Mesendoderm (in vitro differentiated cells): ENCODE measurements at regions not wholly inside any gene's neighbourhood (a gene's known extent, or its start where the extent isn't known, plus 50 kb on each side); places are given as distances from the start of the nearest gene placed in this dataset.

ENCODE experiments used
- DNase-seq: peaks from one replicate; pipeline ENCODE4 v3.0.0; 2013
- H2AK5ac ChIP-seq: 2 replicates; pipeline ENCODE4 v1.6.1; 2013; ENCODE audit warnings: low read length, inconsistent platforms
- H2BK120ac ChIP-seq: 2 replicates; pipeline ENCODE4 v1.6.1; 2013; ENCODE audit warnings: low read depth, mild to moderate bottlenecking, low read length, moderate library complexity, mixed read lengths
- H2BK15ac ChIP-seq: replicated peaks from 2 replicates; pipeline ENCODE4 v1.6.1; 2013; ENCODE audit warnings: low read depth, mild to moderate bottlenecking, moderate library complexity
- H2BK5ac ChIP-seq: 2 replicates; pipeline ENCODE4 v1.6.1; 2013; ENCODE audit warnings: low read length, inconsistent platforms
- H3K18ac ChIP-seq: 2 replicates; pipeline ENCODE4 v1.6.1; 2013; ENCODE audit warnings: mild to moderate bottlenecking, low read length, mixed read lengths
- H3K23ac ChIP-seq: one replicate; pipeline ENCODE4 v1.6.1; 2013; ENCODE audit warnings: low read length
- H3K27ac ChIP-seq: 2 replicates; pipeline ENCODE4 v1.5.1; 2013; ENCODE audit warnings: low read depth, mild to moderate bottlenecking, inconsistent platforms, low read length, moderate library complexity
- H3K27me3 ChIP-seq: 2 replicates; pipeline ENCODE4 v1.6.1; 2013; ENCODE audit warnings: low read length, control low read depth, mild to moderate bottlenecking, inconsistent platforms; ENCODE audit not compliant: insufficient read depth, poor library complexity
- H3K36me3 ChIP-seq: 2 replicates; pipeline ENCODE4 v1.6.1; 2013; ENCODE audit warnings: low read length, inconsistent platforms; ENCODE audit not compliant: control insufficient read depth, insufficient read depth
- H3K4ac ChIP-seq: one replicate; pipeline ENCODE4 v1.6.1; 2013; ENCODE audit warnings: low read depth, mild to moderate bottlenecking, low read length, moderate library complexity
- H3K4me1 ChIP-seq: 2 replicates; pipeline ENCODE4 v1.6.1; 2013; ENCODE audit warnings: low read depth, low read length, inconsistent platforms; ENCODE audit not compliant: control insufficient read depth
- H3K4me2 ChIP-seq: 2 replicates; pipeline ENCODE4 v1.6.1; 2013; ENCODE audit warnings: low read length
- H3K4me3 ChIP-seq: 2 replicates; pipeline ENCODE4 v1.5.1; 2013; ENCODE audit warnings: mild to moderate bottlenecking, low read length
- H3K56ac ChIP-seq: one replicate; pipeline ENCODE4 v1.6.1; 2013; ENCODE audit warnings: low read length
- H3K79me1 ChIP-seq: 2 replicates; pipeline ENCODE4 v1.6.1; 2013; ENCODE audit warnings: low read length, inconsistent platforms
- H3K79me2 ChIP-seq: 2 replicates; pipeline ENCODE4 v1.6.1; 2013; ENCODE audit warnings: mild to moderate bottlenecking, low read length; ENCODE audit not compliant: control insufficient read depth, insufficient read depth
- H3K9ac ChIP-seq: 2 replicates; pipeline ENCODE4 v1.6.1; 2013; ENCODE audit warnings: low read length, inconsistent platforms
- H4K5ac ChIP-seq: one replicate; pipeline ENCODE4 v1.6.1; 2013; ENCODE audit warnings: low read length
- H4K8ac ChIP-seq: one replicate; pipeline ENCODE4 v1.6.1; 2013; ENCODE audit warnings: low read depth, mild to moderate bottlenecking, control low read depth, low read length, moderate library complexity
- WGBS: extraction: QIAGEN DNeasy Blood & Tissue Kit; methylation state at CpG from one replicate; pipeline ENCODE4 v1.1.7; 2013; ENCODE audit warnings: low lambda C conversion rate, missing lambda C conversion rate; ENCODE audit not compliant: insufficient coverage; ENCODE audit errors: extremely low coverage; 5-methylcytosine and 5-hydroxymethylcytosine counted together

GRCh38 chr9:92188969-92189781 is 74.0 kb upstream of the SPTLC1 start:
- Histone ChIP-seq H3K4me2 (no peak overlapping the region), H3K36me3 (no peaks in the 10 kb centered on the region), H2AK5ac (no peak overlapping the region), H3K4me3 (no peak overlapping the region), H2BK5ac (no peak overlapping the region), H3K4me1 (no peaks in the 10 kb centered on the region), H3K56ac (no peak overlapping the region), H3K18ac (no peak overlapping the region), H3K27ac (no peak overlapping the region), H3K4ac (no peak overlapping the region), H3K23ac (no peak overlapping the region), H3K79me2 (no peaks in the 10 kb centered on the region), H4K5ac (no peak overlapping the region), H4K8ac (no peak overlapping the region), H2BK120ac (no peak overlapping the region), H2BK15ac (no peak overlapping the region), H3K9ac (no peak overlapping the region), H3K27me3 (no peaks in the 10 kb centered on the region), H3K79me1 (no peaks in the 10 kb centered on the region)
- DNase-seq: no peak
- WGBS: no CpG with 5 or more reads among the region's 25 CpGs

GRCh38 chr9:92187989-92188714 is 72.9 kb upstream of the SPTLC1 start:
- H2AK5ac ChIP-seq: no peak overlapping the region
- H3K9ac ChIP-seq: no peak overlapping the region
- no peak overlapping the region for H2BK5ac ChIP-seq
- no peak overlapping the region for H3K18ac ChIP-seq
- H3K23ac ChIP-seq: no peak overlapping the region
- DNase-seq: no peak
- H2BK120ac ChIP-seq: no peak overlapping the region
- H3K4me2 ChIP-seq: no peak overlapping the region
- no peak overlapping the region for H4K8ac ChIP-seq
- WGBS: no CpG with 5 or more reads among the region's 10 CpGs
- no peaks in the 10 kb centered on the region for H3K79me1 ChIP-seq
- H3K4ac ChIP-seq: no peak overlapping the region
- no peaks in the 10 kb centered on the region for H3K27me3 ChIP-seq
- H3K56ac ChIP-seq: no peak overlapping the region
- no peaks in the 10 kb centered on the region for H3K36me3 ChIP-seq
- no peak overlapping the region for H3K27ac ChIP-seq
- H3K4me3 ChIP-seq: no peak overlapping the region
- no peak overlapping the region for H2BK15ac ChIP-seq
- peaks cover 2% of the 10 kb centered on the region for H3K4me1 ChIP-seq
- no peak overlapping the region for H4K5ac ChIP-seq
- H3K79me2 ChIP-seq: no peaks in the 10 kb centered on the region

GRCh38 chr9:92187390-92187789 is 72.2 kb upstream of the SPTLC1 start:
- no peak for DNase-seq

GRCh38 chr9:92186631-92187030 is 71.4 kb upstream of the SPTLC1 start:
- Histone ChIP-seq H2BK15ac (no peak overlapping the region), H3K36me3 (no peaks in the 10 kb centered on the region), H2BK5ac (no peak overlapping the region), H4K5ac (no peak overlapping the region), H2AK5ac (no peak overlapping the region), H3K4me3 (no peak overlapping the region), H3K4me2 (no peak overlapping the region), H4K8ac (no peak overlapping the region), H3K9ac (no peak overlapping the region), H3K4ac (no peak overlapping the region), H3K18ac (no peak overlapping the region), H3K27ac (no peak overlapping the region), H3K4me1 (peaks cover 2% of the 10 kb centered on the region), H2BK120ac (no peak overlapping the region), H3K27me3 (no peaks in the 10 kb centered on the region), H3K56ac (no peak overlapping the region), H3K23ac (no peak overlapping the region), H3K79me2 (no peaks in the 10 kb centered on the region), H3K79me1 (no peaks in the 10 kb centered on the region)
- no CpG with 5 or more reads among the region's 7 CpGs for WGBS
- no peak for DNase-seq

More at GRCh38 chr9:92187390-92187789, 72.2 kb upstream of the SPTLC1 start:
- H2BK15ac ChIP-seq: no peak overlapping the region
- no peak overlapping the region for H2BK120ac ChIP-seq
- peaks cover 2% of the 10 kb centered on the region for H3K4me1 ChIP-seq
- no peaks in the 10 kb centered on the region for H3K27me3 ChIP-seq
- WGBS: no CpG with 5 or more reads among the region's 3 CpGs
- no peak overlapping the region for H4K8ac ChIP-seq
- H3K18ac ChIP-seq: no peak overlapping the region
- no peak overlapping the region for H3K56ac ChIP-seq
- no peaks in the 10 kb centered on the region for H3K79me1 ChIP-seq
- no peak overlapping the region for H2BK5ac ChIP-seq
- H3K9ac ChIP-seq: no peak overlapping the region
- no peak overlapping the region for H2AK5ac ChIP-seq
- H4K5ac ChIP-seq: no peak overlapping the region
- no peak overlapping the region for H3K27ac ChIP-seq
- H3K23ac ChIP-seq: no peak overlapping the region
- H3K36me3 ChIP-seq: no peaks in the 10 kb centered on the region
- no peak overlapping the region for H3K4me3 ChIP-seq
- H3K4me2 ChIP-seq: no peak overlapping the region
- no peak overlapping the region for H3K4ac ChIP-seq
- H3K79me2 ChIP-seq: no peaks in the 10 kb centered on the region

- Histone ChIP-seq H3K18ac (no peak overlapping the region), H3K9ac (no peak overlapping the region), H3K4ac (no peak overlapping the region), H2AK5ac (no peak overlapping the region), H3K27ac (no peak overlapping the region), H2BK120ac (no peak overlapping the region), H4K5ac (no peak overlapping the region), H3K4me2 (no peak overlapping the region), H3K56ac (no peak overlapping the region), H2BK5ac (no peak overlapping the region), H3K23ac (no peak overlapping the region), H4K8ac (no peak overlapping the region), H3K36me3 (no peaks in the 10 kb centered on the region), H3K27me3 (no peaks in the 10 kb centered on the region), H2BK15ac (no peak overlapping the region), H3K79me2 (no peaks in the 10 kb centered on the region), H3K79me1 (no peaks in the 10 kb centered on the region), H3K4me1 (peaks cover 5% of the 10 kb centered on the region), H3K4me3 (no peak overlapping the region)
- WGBS: 100% methylated on average over 1 of the region's 5 CpGs
- no peak for DNase-seq
These were observed 70.5 kb upstream of the SPTLC1 start for GRCh38 chr9:92185681-92186080.
